ENCODE measurements at regions not wholly inside any gene's neighbourhood (a gene's known extent, or its start where the extent isn't known, plus 50 kb on each side); places are given as distances from the start of the nearest gene placed in this dataset.

DNA sequence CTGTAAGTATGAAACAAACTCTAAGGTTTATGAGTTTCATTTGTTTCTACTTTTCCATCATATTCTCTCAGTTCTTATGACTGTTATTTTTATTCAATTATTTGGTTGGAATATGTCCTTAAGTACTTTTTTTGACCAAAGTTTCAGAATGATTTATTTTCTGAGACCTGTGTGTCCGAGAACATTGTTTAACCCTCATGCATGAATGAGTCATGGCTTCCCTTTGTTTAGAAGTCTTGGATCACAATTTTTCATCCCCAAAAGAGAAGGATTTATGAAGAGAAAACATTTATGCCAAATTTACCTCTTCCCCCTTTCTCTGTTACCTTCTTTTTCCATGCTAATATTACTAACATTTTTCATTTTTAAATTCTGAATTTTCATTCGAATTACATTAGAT is 518.0 kb upstream of the NR2F2 start:
- TF ChIP-seq, protein P1, sequence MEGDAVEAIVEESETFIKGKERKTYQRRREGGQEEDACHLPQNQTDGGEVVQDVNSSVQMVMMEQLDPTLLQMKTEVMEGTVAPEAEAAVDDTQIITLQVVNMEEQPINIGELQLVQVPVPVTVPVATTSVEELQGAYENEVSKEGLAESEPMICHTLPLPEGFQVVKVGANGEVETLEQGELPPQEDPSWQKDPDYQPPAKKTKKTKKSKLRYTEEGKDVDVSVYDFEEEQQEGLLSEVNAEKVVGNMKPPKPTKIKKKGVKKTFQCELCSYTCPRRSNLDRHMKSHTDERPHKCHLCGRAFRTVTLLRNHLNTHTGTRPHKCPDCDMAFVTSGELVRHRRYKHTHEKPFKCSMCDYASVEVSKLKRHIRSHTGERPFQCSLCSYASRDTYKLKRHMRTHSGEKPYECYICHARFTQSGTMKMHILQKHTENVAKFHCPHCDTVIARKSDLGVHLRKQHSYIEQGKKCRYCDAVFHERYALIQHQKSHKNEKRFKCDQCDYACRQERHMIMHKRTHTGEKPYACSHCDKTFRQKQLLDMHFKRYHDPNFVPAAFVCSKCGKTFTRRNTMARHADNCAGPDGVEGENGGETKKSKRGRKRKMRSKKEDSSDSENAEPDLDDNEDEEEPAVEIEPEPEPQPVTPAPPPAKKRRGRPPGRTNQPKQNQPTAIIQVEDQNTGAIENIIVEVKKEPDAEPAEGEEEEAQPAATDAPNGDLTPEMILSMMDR (IDR thresholded peaks at IDR 0.05): no peak
- TF ChIP-seq POLR2A (IDR thresholded peaks at IDR 0.05): no peak
